ENCODE measurements at regions not wholly inside any gene's neighbourhood (a gene's known extent, or its start where the extent isn't known, plus 50 kb on each side); places are given as distances from the start of the nearest gene placed in this dataset.

DNA sequence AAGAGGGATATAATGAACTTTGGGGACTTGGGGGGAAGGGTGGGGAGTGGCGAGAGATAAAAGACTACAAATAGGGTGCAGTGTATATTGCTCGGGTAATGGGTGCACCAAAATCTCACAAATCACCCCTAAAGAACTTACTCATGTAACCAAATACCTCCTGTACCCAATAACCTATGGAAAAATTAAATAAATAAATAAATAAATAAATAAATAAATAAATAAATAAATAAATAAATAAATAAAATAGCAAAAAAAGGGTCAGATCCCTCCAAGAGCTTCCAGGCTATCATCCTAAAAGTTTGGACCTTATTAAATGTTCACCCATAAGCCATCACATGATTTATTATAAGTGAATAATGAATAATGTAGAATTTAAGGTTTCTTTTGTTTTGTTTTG is 636.1 kb upstream of the C16orf82 start:
- ChIA-PET POLR2A (no interaction called here), CTCF (no interaction called here), RAD21 (ENCODE audit: low non-redundant PET in 1 of 2, low total read pairs in 2 of 2, uncharacterized antibody in 2 of 2, unreplicated experiment in 2 of 2) (no interaction called here)
- Histone ChIP-seq H4K20me1 (ENCODE audit: insufficient read depth) (no peaks in the 10 kb centered on the region), H3K36me3 (ENCODE audit: control insufficient read depth in 1 of 2, insufficient read depth in 2 of 2, low read length in 2 of 2) (no peaks in the 10 kb centered on the region), H2AFZ (ENCODE audit: low read depth, low read length, poor library complexity, severe bottlenecking) (no peak overlapping the region), H3K9me3 (ENCODE audit: control insufficient read depth in 1 of 2, insufficient read depth in 1 of 2, low read depth in 1 of 2, low read length in 2 of 2) (no peaks in the 10 kb centered on the region; a peak in 2 of 4 replicates), H3K79me2 (ENCODE audit: insufficient read depth, low read length) (no peaks in the 10 kb centered on the region), H3K9ac (ENCODE audit: low read length) (no peak overlapping the region), H3K4me2 (ENCODE audit: low read length) (no peak overlapping the region), H3K27me3 (ENCODE audit: insufficient read depth, low read length) (no peaks in the 10 kb centered on the region), H3K4me3 (replicated peaks in 1 of 2; ENCODE audit: low read depth in 1 of 2, low read length in 2 of 2) (no peak overlapping the region), H3K4me1 (ENCODE audit: control insufficient read depth in 1 of 2, insufficient read depth in 2 of 2, low read length in 2 of 2) (no peaks in the 10 kb centered on the region), H3K27ac (ENCODE audit: low read depth, low read length) (no peak overlapping the region), H3K9me2 (ENCODE audit: insufficient read depth) (no peaks in the 10 kb centered on the region)
- DNase-seq (ENCODE audit: low read depth, low spot score) (no peak), ATAC-seq (no peak)
- no TSS peak for BruUV-seq (replicated peaks)
- intact Hi-C loops (cut with micrococcal nuclease), result no loop called here
- TF ChIP-seq TCF7L2 (IDR thresholded peaks at IDR 0.05; ENCODE audit: borderline replicate concordance, extremely low read depth, insufficient read depth, insufficient read length) (no peak), ELF1 (IDR thresholded peaks at IDR 0.05; ENCODE audit: borderline replicate concordance, low read depth) (no peak), JUND (IDR thresholded peaks at IDR 0.05) (no peak), EZH2 (IDR thresholded peaks at IDR 0.05) (no peak), RAD21 (IDR thresholded peaks at IDR 0.05; ENCODE audit: low read depth) (no peak), FOSL1 (IDR thresholded peaks at IDR 0.05; ENCODE audit: low read depth) (no peak), CBX3 (IDR thresholded peaks at IDR 0.05; ENCODE audit: low read depth) (no peak), EZH2phosphoT487 (IDR thresholded peaks at IDR 0.05; ENCODE audit: borderline replicate concordance) (no peak), EGR1 (IDR thresholded peaks at IDR 0.05; ENCODE audit: low read depth) (no peak), ZNF274 (IDR thresholded peaks at IDR 0.05; ENCODE audit: low read depth, low read length) (no peak), POLR2AphosphoS5 (IDR thresholded peaks at IDR 0.05; ENCODE audit: low read depth, low read length) (no peak), ZFX (IDR thresholded peaks at IDR 0.05) (no peak), CEBPB (IDR thresholded peaks at IDR 0.05; ENCODE audit: low read depth) (no peak), POLR2A (IDR thresholded peaks at IDR 0.05; ENCODE audit: borderline replicate concordance, extremely low read depth, insufficient read depth, insufficient read length) (no peak), YY1 (IDR thresholded peaks at IDR 0.05; ENCODE audit: extremely low read depth, insufficient replicate concordance, low read depth, low read length) (no peak)
- TF ChIP-seq, protein P1, sequence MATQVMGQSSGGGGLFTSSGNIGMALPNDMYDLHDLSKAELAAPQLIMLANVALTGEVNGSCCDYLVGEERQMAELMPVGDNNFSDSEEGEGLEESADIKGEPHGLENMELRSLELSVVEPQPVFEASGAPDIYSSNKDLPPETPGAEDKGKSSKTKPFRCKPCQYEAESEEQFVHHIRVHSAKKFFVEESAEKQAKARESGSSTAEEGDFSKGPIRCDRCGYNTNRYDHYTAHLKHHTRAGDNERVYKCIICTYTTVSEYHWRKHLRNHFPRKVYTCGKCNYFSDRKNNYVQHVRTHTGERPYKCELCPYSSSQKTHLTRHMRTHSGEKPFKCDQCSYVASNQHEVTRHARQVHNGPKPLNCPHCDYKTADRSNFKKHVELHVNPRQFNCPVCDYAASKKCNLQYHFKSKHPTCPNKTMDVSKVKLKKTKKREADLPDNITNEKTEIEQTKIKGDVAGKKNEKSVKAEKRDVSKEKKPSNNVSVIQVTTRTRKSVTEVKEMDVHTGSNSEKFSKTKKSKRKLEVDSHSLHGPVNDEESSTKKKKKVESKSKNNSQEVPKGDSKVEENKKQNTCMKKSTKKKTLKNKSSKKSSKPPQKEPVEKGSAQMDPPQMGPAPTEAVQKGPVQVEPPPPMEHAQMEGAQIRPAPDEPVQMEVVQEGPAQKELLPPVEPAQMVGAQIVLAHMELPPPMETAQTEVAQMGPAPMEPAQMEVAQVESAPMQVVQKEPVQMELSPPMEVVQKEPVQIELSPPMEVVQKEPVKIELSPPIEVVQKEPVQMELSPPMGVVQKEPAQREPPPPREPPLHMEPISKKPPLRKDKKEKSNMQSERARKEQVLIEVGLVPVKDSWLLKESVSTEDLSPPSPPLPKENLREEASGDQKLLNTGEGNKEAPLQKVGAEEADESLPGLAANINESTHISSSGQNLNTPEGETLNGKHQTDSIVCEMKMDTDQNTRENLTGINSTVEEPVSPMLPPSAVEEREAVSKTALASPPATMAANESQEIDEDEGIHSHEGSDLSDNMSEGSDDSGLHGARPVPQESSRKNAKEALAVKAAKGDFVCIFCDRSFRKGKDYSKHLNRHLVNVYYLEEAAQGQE (IDR thresholded peaks at IDR 0.05; ENCODE audit: low read depth), result no peak
- TF ChIP-seq, protein P2, sequence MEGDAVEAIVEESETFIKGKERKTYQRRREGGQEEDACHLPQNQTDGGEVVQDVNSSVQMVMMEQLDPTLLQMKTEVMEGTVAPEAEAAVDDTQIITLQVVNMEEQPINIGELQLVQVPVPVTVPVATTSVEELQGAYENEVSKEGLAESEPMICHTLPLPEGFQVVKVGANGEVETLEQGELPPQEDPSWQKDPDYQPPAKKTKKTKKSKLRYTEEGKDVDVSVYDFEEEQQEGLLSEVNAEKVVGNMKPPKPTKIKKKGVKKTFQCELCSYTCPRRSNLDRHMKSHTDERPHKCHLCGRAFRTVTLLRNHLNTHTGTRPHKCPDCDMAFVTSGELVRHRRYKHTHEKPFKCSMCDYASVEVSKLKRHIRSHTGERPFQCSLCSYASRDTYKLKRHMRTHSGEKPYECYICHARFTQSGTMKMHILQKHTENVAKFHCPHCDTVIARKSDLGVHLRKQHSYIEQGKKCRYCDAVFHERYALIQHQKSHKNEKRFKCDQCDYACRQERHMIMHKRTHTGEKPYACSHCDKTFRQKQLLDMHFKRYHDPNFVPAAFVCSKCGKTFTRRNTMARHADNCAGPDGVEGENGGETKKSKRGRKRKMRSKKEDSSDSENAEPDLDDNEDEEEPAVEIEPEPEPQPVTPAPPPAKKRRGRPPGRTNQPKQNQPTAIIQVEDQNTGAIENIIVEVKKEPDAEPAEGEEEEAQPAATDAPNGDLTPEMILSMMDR (IDR thresholded peaks at IDR 0.05 in 2 of 3, conservative IDR thresholded peaks at IDR 0.05 in 1 of 3; ENCODE audit: borderline replicate concordance in 1 of 3, insufficient read depth in 1 of 3, low read depth in 2 of 3, low read length in 2 of 3), result no peak
- TF ChIP-seq, protein P3, sequence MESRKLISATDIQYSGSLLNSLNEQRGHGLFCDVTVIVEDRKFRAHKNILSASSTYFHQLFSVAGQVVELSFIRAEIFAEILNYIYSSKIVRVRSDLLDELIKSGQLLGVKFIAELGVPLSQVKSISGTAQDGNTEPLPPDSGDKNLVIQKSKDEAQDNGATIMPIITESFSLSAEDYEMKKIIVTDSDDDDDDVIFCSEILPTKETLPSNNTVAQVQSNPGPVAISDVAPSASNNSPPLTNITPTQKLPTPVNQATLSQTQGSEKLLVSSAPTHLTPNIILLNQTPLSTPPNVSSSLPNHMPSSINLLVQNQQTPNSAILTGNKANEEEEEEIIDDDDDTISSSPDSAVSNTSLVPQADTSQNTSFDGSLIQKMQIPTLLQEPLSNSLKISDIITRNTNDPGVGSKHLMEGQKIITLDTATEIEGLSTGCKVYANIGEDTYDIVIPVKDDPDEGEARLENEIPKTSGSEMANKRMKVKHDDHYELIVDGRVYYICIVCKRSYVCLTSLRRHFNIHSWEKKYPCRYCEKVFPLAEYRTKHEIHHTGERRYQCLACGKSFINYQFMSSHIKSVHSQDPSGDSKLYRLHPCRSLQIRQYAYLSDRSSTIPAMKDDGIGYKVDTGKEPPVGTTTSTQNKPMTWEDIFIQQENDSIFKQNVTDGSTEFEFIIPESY (IDR thresholded peaks at IDR 0.05; ENCODE audit: extremely low read depth, insufficient replicate concordance, low read length), result no peak
- TF ChIP-seq, protein P4, sequence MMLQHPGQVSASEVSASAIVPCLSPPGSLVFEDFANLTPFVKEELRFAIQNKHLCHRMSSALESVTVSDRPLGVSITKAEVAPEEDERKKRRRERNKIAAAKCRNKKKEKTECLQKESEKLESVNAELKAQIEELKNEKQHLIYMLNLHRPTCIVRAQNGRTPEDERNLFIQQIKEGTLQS (IDR thresholded peaks at IDR 0.05), result no peak
- TF ChIP-seq, protein P5, sequence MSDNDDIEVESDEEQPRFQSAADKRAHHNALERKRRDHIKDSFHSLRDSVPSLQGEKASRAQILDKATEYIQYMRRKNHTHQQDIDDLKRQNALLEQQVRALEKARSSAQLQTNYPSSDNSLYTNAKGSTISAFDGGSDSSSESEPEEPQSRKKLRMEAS (IDR thresholded peaks at IDR 0.05), result no peak
